ENCODE measurements at regions not wholly inside any gene's neighbourhood (a gene's known extent, or its start where the extent isn't known, plus 50 kb on each side); places are given as distances from the start of the nearest gene placed in this dataset.

DNA sequence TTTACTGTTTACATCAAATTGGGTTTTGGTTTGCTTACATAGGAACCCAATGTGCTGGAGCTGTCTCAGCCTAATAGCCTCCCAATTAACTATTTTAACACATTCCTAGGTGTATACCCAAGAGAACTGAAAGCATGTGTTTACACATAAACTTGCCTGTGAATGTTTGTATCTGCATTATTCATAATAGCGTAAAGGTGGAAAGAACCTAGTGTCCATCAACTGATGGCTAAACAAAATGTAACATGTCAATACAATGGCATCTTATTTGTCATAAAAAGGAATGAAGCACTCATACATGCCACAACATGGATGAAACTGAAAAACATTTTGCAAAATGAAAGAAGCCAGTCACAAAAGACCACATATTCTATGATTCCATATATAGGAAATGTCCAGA is 160.6 kb upstream of the EEPD1 start:
- TF ChIP-seq, protein P1, sequence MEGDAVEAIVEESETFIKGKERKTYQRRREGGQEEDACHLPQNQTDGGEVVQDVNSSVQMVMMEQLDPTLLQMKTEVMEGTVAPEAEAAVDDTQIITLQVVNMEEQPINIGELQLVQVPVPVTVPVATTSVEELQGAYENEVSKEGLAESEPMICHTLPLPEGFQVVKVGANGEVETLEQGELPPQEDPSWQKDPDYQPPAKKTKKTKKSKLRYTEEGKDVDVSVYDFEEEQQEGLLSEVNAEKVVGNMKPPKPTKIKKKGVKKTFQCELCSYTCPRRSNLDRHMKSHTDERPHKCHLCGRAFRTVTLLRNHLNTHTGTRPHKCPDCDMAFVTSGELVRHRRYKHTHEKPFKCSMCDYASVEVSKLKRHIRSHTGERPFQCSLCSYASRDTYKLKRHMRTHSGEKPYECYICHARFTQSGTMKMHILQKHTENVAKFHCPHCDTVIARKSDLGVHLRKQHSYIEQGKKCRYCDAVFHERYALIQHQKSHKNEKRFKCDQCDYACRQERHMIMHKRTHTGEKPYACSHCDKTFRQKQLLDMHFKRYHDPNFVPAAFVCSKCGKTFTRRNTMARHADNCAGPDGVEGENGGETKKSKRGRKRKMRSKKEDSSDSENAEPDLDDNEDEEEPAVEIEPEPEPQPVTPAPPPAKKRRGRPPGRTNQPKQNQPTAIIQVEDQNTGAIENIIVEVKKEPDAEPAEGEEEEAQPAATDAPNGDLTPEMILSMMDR (IDR thresholded peaks at IDR 0.05; ENCODE audit: borderline replicate concordance, insufficient read depth, low read depth, low read length) = no peak

GRCh38 chr7:35993113-35993512 is 159.9 kb upstream of the EEPD1 start:
- H3K4me3 ChIP-seq (ENCODE audit: low read depth, low read length) = no peak overlapping the region
- TF ChIP-seq, protein P1 (IDR thresholded peaks at IDR 0.05; ENCODE audit: borderline replicate concordance, insufficient read depth, low read depth, low read length) = no peak

More for the DNA sequence above, 160.6 kb upstream of the EEPD1 start:
- no peak overlapping the region for H3K4me3 ChIP-seq (ENCODE audit: low read depth, low read length)

DNA sequence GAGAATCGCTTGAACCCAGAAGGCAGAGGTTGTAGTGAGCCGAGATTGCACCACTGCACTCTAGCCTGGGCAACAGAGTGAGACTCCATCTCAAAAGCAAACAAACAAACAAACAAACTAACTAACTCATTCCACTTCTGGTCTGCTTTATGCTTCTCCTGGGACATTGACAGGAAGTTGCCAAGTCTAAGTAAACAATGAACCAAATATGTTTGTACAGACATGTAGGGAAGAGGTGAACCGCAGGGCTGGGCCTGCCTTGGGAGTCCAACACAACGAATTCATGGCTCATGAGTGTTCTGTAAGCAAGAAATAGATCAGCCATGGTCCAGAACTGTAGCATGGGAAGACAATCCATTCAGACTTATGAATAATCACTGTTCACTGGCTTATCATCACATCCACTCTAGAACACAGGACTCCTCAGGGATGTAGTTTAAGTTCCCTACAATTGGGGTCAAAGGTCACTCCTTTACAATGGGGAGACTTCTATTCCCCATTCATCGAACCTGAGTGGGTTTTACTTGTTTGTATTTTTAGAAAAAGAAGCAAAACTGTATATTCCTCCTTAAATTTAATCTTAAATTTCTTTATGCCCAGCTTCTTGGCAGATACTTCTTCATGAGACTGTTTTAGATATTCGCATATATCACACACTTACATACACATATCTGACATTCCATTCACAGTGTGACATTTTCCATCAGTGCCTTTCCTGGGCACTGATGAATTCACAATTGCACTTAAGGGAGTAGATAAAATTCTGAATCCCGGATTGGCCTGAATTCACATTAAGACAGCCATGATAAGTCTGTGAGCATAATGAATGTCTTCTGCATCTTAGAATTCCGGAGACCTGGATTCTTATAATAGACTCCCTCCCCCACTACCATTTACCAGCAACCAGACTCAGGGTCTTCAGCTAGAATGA is 159.1 kb upstream of the EEPD1 start:
- H3K4me3 ChIP-seq (ENCODE audit: low read depth, low read length) = no peak overlapping the region
- TF ChIP-seq, protein P1 (IDR thresholded peaks at IDR 0.05; ENCODE audit: borderline replicate concordance, insufficient read depth, low read depth, low read length) = no peak

DNA sequence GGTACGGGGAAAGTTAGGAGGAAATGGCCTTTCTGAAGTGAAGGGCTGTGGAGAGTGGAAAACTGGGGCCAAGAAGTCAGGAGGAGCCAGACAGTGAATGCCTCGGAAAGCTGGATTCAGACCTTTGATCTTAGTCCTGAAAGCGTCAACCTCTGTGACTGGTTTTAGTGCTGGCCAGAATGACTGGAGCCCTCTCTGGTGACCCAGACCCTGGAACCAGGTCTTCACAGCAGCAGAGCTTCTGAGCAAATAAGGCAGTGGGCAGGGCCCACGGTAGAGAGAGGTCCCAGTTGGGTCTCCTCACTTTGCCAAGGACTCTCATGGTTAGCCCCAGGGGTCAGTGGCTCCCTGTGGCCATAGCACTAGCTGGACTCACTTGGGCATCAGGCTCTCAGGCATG is 157.7 kb upstream of the EEPD1 start:
- TF ChIP-seq, protein P1 (IDR thresholded peaks at IDR 0.05; ENCODE audit: borderline replicate concordance, insufficient read depth, low read depth, low read length) = no peak
- no peak overlapping the region for H3K4me3 ChIP-seq (ENCODE audit: low read depth, low read length)

- no peak overlapping the region for H3K4me3 ChIP-seq (ENCODE audit: low read depth, low read length)
- TF ChIP-seq, protein P1 (IDR thresholded peaks at IDR 0.05; ENCODE audit: borderline replicate concordance, insufficient read depth, low read depth, low read length) = no peak
Measured at GRCh38 chr7:35998481-35998880, 154.6 kb upstream of the EEPD1 start.

GRCh38 chr7:36001546-36001945 is 151.5 kb upstream of the EEPD1 start:
- H3K4me3 ChIP-seq (ENCODE audit: low read depth, low read length) = no peak overlapping the region
- TF ChIP-seq, protein P1 (IDR thresholded peaks at IDR 0.05; ENCODE audit: borderline replicate concordance, insufficient read depth, low read depth, low read length) = no peak

DNA sequence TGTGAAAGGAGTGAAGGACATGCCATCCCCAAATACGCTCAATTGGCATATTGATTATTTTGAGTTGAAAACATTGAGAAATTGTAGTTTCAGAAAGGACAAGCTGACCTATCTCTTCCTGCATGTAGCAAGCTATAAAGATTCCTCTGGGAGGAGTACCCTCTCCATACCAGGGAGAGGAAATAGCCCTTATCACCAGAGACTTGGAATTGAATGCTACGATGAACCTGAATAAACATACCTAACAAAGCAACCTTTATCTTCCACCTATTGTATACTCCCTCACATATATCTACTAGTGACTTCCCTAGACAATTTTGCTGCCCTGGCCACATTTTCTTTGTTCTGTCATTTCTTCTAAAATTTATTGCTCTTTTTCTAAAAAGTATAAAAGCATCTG is 150.2 kb upstream of the EEPD1 start:
- TF ChIP-seq, protein P1 (IDR thresholded peaks at IDR 0.05; ENCODE audit: borderline replicate concordance, insufficient read depth, low read depth, low read length) = no peak
- H3K4me3 ChIP-seq (ENCODE audit: low read depth, low read length) = no peak overlapping the region

Measured in GM12875 (cell line).